ENCODE measurements at regions not wholly inside any gene's neighbourhood (a gene's known extent, or its start where the extent isn't known, plus 50 kb on each side); places are given as distances from the start of the nearest gene placed in this dataset.

GRCh38 chr5:2441495-2442180 lies 309.8 kb downstream of the IRX2 start:
- DNase-seq (ENCODE audit: low read depth), result no peak

- no peak for DNase-seq (ENCODE audit: low read depth)
These were observed 311.9 kb downstream of the IRX2 start for GRCh38 chr5:2439608-2440007.

- no peak for DNase-seq (ENCODE audit: low read depth)
These were observed 318.4 kb downstream of the IRX2 start for GRCh38 chr5:2433086-2433485.

- DNase-seq (ENCODE audit: low read depth), result no peak
These were observed 319.2 kb downstream of the IRX2 start for GRCh38 chr5:2432076-2432920.

GRCh38 chr5:2430606-2431005 lies 320.9 kb downstream of the IRX2 start:
- DNase-seq (ENCODE audit: low read depth), result no peak

GRCh38 chr5:2427983-2428382 lies 323.5 kb downstream of the IRX2 start:
- no peak for DNase-seq (ENCODE audit: low read depth)

GRCh38 chr5:2423634-2424033 lies 327.8 kb downstream of the IRX2 start:
- no peak for DNase-seq (ENCODE audit: low read depth)

GRCh38 chr5:2417301-2417700 lies 334.2 kb downstream of the IRX2 start:
- DNase-seq (ENCODE audit: low read depth), result no peak

- no peak for DNase-seq (ENCODE audit: low read depth)
These were observed 335.8 kb downstream of the IRX2 start for GRCh38 chr5:2415678-2416077.

GRCh38 chr5:2410451-2410850 lies 341.0 kb downstream of the IRX2 start:
- DNase-seq (ENCODE audit: low read depth), result no peak

GRCh38 chr5:2403296-2403695 lies 348.2 kb downstream of the IRX2 start:
- no peak for DNase-seq (ENCODE audit: low read depth)

- DNase-seq (ENCODE audit: low read depth), result no peak
These were observed 351.7 kb downstream of the IRX2 start for GRCh38 chr5:2399804-2400203.

GRCh38 chr5:2399096-2399495 lies 352.4 kb downstream of the IRX2 start:
- no peak for DNase-seq (ENCODE audit: low read depth)

GRCh38 chr5:2393556-2393955 lies 357.9 kb downstream of the IRX2 start:
- no peak for DNase-seq (ENCODE audit: low read depth)

- DNase-seq (ENCODE audit: low read depth), result no peak
These were observed 359.9 kb downstream of the IRX2 start for GRCh38 chr5:2391566-2391965.

- no peak for DNase-seq (ENCODE audit: low read depth)
These were observed 360.5 kb downstream of the IRX2 start for GRCh38 chr5:2391021-2391420.

- DNase-seq (ENCODE audit: low read depth), result no peak
These were observed 362.9 kb downstream of the IRX2 start for GRCh38 chr5:2388571-2388970.

GRCh38 chr5:2387634-2388325 lies 363.7 kb downstream of the IRX2 start:
- no peak for DNase-seq (ENCODE audit: low read depth)

- no peak for DNase-seq (ENCODE audit: low read depth)
These were observed 364.2 kb downstream of the IRX2 start for GRCh38 chr5:2387250-2387633.

- no peak for DNase-seq (ENCODE audit: low read depth)
These were observed 365.7 kb downstream of the IRX2 start for GRCh38 chr5:2385818-2386217.

- DNase-seq (ENCODE audit: low read depth), result no peak
These were observed 367.8 kb downstream of the IRX2 start for GRCh38 chr5:2383698-2384065.

- no peak for DNase-seq (ENCODE audit: low read depth)
These were observed 368.4 kb downstream of the IRX2 start for GRCh38 chr5:2382776-2383697.

Measured in fibroblast of the conjunctiva (primary cell).